ENCODE measurements at regions not wholly inside any gene's neighbourhood (a gene's known extent, or its start where the extent isn't known, plus 50 kb on each side); places are given as distances from the start of the nearest gene placed in this dataset.

GRCh38 chr6:73965539-73966029 is 269.6 kb downstream of the CD109 start:
- Histone ChIP-seq H3K36me3 (no peaks in the 10 kb centered on the region), H3K4me1 (peaks cover 0 to 18% of the 10 kb centered on the region in 2 donors), H3K27ac (peak overlapping the region; percentile 23 to 73), H3K9me3 (peaks cover 0 to 3% of the 10 kb centered on the region in 2 donors), H3K27me3 (no peaks in the 10 kb centered on the region), H3K4me3 (no peak overlapping the region)
- TF ChIP-seq, protein P1, sequence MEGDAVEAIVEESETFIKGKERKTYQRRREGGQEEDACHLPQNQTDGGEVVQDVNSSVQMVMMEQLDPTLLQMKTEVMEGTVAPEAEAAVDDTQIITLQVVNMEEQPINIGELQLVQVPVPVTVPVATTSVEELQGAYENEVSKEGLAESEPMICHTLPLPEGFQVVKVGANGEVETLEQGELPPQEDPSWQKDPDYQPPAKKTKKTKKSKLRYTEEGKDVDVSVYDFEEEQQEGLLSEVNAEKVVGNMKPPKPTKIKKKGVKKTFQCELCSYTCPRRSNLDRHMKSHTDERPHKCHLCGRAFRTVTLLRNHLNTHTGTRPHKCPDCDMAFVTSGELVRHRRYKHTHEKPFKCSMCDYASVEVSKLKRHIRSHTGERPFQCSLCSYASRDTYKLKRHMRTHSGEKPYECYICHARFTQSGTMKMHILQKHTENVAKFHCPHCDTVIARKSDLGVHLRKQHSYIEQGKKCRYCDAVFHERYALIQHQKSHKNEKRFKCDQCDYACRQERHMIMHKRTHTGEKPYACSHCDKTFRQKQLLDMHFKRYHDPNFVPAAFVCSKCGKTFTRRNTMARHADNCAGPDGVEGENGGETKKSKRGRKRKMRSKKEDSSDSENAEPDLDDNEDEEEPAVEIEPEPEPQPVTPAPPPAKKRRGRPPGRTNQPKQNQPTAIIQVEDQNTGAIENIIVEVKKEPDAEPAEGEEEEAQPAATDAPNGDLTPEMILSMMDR (IDR thresholded peaks at IDR 0.05): no peak
- TF ChIP-seq POLR2A (IDR thresholded peaks at IDR 0.05): no peak
- intact Hi-C loops (cut with DNase I; ENCODE audit: low total_unique reads): no loop called here
- no peak for DNase-seq

DNA sequence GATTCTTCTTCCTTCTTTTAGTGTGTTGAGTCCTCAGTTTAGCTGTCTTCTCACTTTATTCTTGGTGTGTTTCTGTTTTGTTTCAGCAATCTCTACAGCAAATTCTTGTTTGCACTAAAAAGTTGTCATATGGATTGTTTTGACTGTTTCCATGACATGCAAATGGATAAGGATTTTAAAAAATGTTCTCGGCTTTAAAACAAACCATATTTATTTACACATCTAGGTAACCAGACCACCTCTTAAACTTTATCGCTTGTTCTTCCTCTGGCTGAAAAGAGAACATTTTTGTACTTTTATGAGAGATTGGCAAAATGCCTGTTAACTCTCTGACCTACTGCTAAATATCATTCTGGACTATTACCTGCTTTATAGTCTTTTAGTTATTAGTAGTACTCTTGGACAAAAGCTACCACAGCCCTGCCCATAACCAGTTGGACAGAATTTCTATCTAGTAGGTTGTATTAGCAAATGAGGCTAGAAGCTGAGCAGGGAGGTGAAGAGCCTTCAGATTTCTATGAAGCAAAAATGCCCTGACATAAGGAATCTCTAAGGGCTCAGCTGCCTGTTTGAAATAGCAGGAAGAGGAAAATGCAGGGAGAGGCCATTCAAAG is 268.3 kb downstream of the CD109 start:
- TF ChIP-seq, protein P1 (IDR thresholded peaks at IDR 0.05): no peak
- no peak for TF ChIP-seq POLR2A (IDR thresholded peaks at IDR 0.05)
- H3K9me3 ChIP-seq: peaks cover 0 to 3% of the 10 kb centered on the region in 2 donors
- DNase-seq: no peak
- intact Hi-C loops (cut with DNase I; ENCODE audit: low total_unique reads): no loop called here
- no peaks in the 10 kb centered on the region for H3K27me3 ChIP-seq
- H3K4me3 ChIP-seq: no peak overlapping the region
- H3K4me1 ChIP-seq: peaks cover 0 to 13% of the 10 kb centered on the region in 2 donors
- no peaks in the 10 kb centered on the region for H3K36me3 ChIP-seq
- peak overlapping the region; percentile 46 to 73 for H3K27ac ChIP-seq

DNA sequence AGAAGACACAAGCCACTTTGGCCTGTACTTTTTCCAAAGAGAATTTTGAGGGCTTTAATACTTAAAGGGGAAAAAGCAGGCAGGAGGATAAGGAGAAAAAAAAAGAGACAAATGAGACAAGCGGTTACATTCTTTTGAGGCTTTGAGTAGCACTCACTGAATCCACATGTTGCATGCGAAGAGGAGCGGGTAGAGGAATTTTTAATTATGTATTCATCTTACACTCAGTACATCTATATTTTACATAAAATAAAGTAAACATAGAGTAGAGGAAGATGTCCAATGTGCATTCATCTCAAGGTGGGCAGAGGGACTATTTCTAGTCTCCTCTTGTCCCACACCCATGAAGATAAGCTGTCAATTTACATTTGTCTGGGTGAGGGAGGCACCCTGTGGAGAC is 266.9 kb downstream of the CD109 start:
- TF ChIP-seq, protein P1 (IDR thresholded peaks at IDR 0.05): no peak
- TF ChIP-seq POLR2A (IDR thresholded peaks at IDR 0.05): no peak
- no peaks in the 10 kb centered on the region for H3K36me3 ChIP-seq
- peaks cover 0 to 3% of the 10 kb centered on the region in 2 donors for H3K9me3 ChIP-seq
- no peak overlapping the region for H3K4me3 ChIP-seq
- intact Hi-C loops (cut with DNase I; ENCODE audit: low total_unique reads): no loop called here
- H3K4me1 ChIP-seq: peaks cover 0 to 11% of the 10 kb centered on the region in 2 donors
- DNase-seq: no peak
- no peak overlapping the region for H3K27ac ChIP-seq
- H3K27me3 ChIP-seq: no peaks in the 10 kb centered on the region

- no peaks in the 10 kb centered on the region for H3K27me3 ChIP-seq
- H3K27ac ChIP-seq: no peak overlapping the region
- no peak overlapping the region for H3K4me3 ChIP-seq
- intact Hi-C loops (cut with DNase I; ENCODE audit: low total_unique reads): no loop called here
- no peak for DNase-seq
- H3K36me3 ChIP-seq: no peaks in the 10 kb centered on the region
- TF ChIP-seq, protein P1 (IDR thresholded peaks at IDR 0.05): no peak
- no peak for TF ChIP-seq POLR2A (IDR thresholded peaks at IDR 0.05)
- H3K9me3 ChIP-seq: no peaks in the 10 kb centered on the region
- H3K4me1 ChIP-seq: no peaks in the 10 kb centered on the region
These were observed 260.3 kb downstream of the CD109 start for GRCh38 chr6:73956305-73956704.

- Histone ChIP-seq H3K4me3 (no peak overlapping the region), H3K27me3 (no peaks in the 10 kb centered on the region), H3K4me1 (no peaks in the 10 kb centered on the region), H3K9me3 (no peaks in the 10 kb centered on the region), H3K27ac (no peak overlapping the region), H3K36me3 (no peaks in the 10 kb centered on the region)
- no peak for DNase-seq
- TF ChIP-seq, protein P1 (IDR thresholded peaks at IDR 0.05): no peak
- no peak for TF ChIP-seq POLR2A (IDR thresholded peaks at IDR 0.05)
- intact Hi-C loops (cut with DNase I; ENCODE audit: low total_unique reads): no loop called here
These were observed 259.8 kb downstream of the CD109 start for GRCh38 chr6:73955800-73956199.

Data from uterus (tissue), 3 donors.